HCT116 (cell line): ENCODE measurements at regions not wholly inside any gene's neighbourhood (a gene's known extent, or its start where the extent isn't known, plus 50 kb on each side); places are given as distances from the start of the nearest gene placed in this dataset.

Experiments used
- ATAC-seq: fragments of 200-7000 bp; cut with Tn5 transposase; 2 replicates; pipeline ENCODE4 v1.9.1; 2020; ENCODE audit warnings: mild to moderate bottlenecking, moderate library complexity
- BruUV-seq: library from RNA; stranded (reverse); fragments of 400-500 nt; replicated peaks from 2 replicates; lab custom pipeline; 2021; lab: Mats Ljungman, UMichigan
- CTCF ChIA-PET: fragments of 300-600 bp; sonication (Branson Sonifier 250); formaldehyde crosslinking; loops from one replicate; lab custom pipeline; 2021; ENCODE audit warnings: antibody characterized with exemption; lab: Charles Lee
- POLR2A ChIA-PET: fragments of 300-600, 350-600 bp; sonication (Branson Sonifier 250); formaldehyde crosslinking; loops from one replicate; lab custom pipeline; 2021; ENCODE audit warnings: antibody characterized with exemption; lab: Charles Lee
- RAD21 ChIA-PET, 2 experiments: fragments of 300-600 bp; sonication (Branson Sonifier 250); formaldehyde crosslinking; loops; one replicate each; lab custom pipeline; 2023; ENCODE audit warnings: low total read pairs in 2 of 2; ENCODE audit not compliant: uncharacterized antibody in 2 of 2, unreplicated experiment in 2 of 2, low non-redundant PET in 1 of 2; lab: Charles Lee
- DNase-seq: peaks from one replicate; pipeline ENCODE4 v3.0.0-alpha.2; 2010; ENCODE audit warnings: low read depth, low spot score
- H2AFZ ChIP-seq: fragments of 200-600 bp; shearing (Covaris generic), sonication (generic); 2 replicates; pipeline ENCODE4 v1.6.1; 2017; ENCODE audit warnings: low read depth, mixed run types, mixed read lengths, antibody characterized with exemption, low read length; ENCODE audit not compliant: poor library complexity, severe bottlenecking
- H3K27ac ChIP-seq: 2 replicates; pipeline ENCODE4 v1.5.1; 2012; ENCODE audit warnings: low read depth, low read length
- H3K27me3 ChIP-seq: fragments of 200-600 bp; sonication (generic); 2 replicates; pipeline ENCODE4 v1.6.1; 2016; ENCODE audit warnings: mixed run types, low read length, mixed read lengths; ENCODE audit not compliant: insufficient read depth
- H3K36me3 ChIP-seq, 2 experiments: fragments of 200-500 bp in 1 of 2; fragments of 200-600 bp in 1 of 2; sonication (Bioruptor generic) in 1 of 2; sonication (generic) in 1 of 2; 2 replicates each; pipeline versions ENCODE4 v1.5.1 to v1.6.1; 2014 to 2016; ENCODE audit warnings: low read length in 2 of 2, inconsistent platforms in 1 of 2, mixed read lengths in 1 of 2, mixed run types in 1 of 2; ENCODE audit not compliant: insufficient read depth in 2 of 2, control insufficient read depth in 1 of 2
- H3K4me1 ChIP-seq, 2 experiments: fragments of 200-600 bp in 1 of 2; sonication (generic) in 1 of 2; 2 replicates each; pipeline versions ENCODE4 v1.5.1 to v1.6.1; 2012 to 2017; ENCODE audit warnings: low read length in 2 of 2, inconsistent platforms in 1 of 2, mild to moderate bottlenecking in 1 of 2, mixed read lengths in 1 of 2, mixed run types in 1 of 2, moderate library complexity in 1 of 2; ENCODE audit not compliant: insufficient read depth in 2 of 2, control insufficient read depth in 1 of 2
- H3K4me2 ChIP-seq: fragments of 200-600 bp; sonication (generic); 2 replicates; pipeline ENCODE4 v1.6.1; 2017; ENCODE audit warnings: mixed run types, low read length, mixed read lengths
- H3K4me3 ChIP-seq, 2 experiments: fragments of 200-600 bp in 1 of 2; sonication (generic) in 1 of 2; replicated peaks in 1 of 2; 2 replicates each; pipeline ENCODE4 v1.5.1; 2011 to 2016; ENCODE audit warnings: low read length in 2 of 2, control low read depth in 1 of 2, low read depth in 1 of 2, mild to moderate bottlenecking in 1 of 2, mixed read lengths in 1 of 2, mixed run types in 1 of 2
- H3K79me2 ChIP-seq: fragments of 200-600 bp; sonication (generic); 2 replicates; pipeline ENCODE4 v1.6.1; 2017; ENCODE audit warnings: mild to moderate bottlenecking, mixed run types, low read length, moderate library complexity, mixed read lengths; ENCODE audit not compliant: insufficient read depth
- H3K9ac ChIP-seq: fragments of 200-600 bp; sonication (generic); 2 replicates; pipeline ENCODE4 v1.6.1; 2016; ENCODE audit warnings: low read length, mixed read lengths
- H3K9me2 ChIP-seq: fragments of 200-600 bp; sonication (generic), shearing (Covaris generic); 2 replicates; pipeline ENCODE4 v1.6.1; 2017; ENCODE audit warnings: mixed run types, mild to moderate bottlenecking, moderate library complexity; ENCODE audit not compliant: insufficient read depth
- H3K9me3 ChIP-seq, 2 experiments: fragments of 200-500 bp in 1 of 2; fragments of 200-600 bp in 1 of 2; sonication (Bioruptor generic) in 1 of 2; sonication (generic) in 1 of 2; 2 replicates each; pipeline ENCODE4 v1.6.1; 2014 to 2017; ENCODE audit warnings: low read length in 2 of 2, mixed read lengths in 2 of 2, inconsistent platforms in 1 of 2, low read depth in 1 of 2, mild to moderate bottlenecking in 1 of 2, mixed run types in 1 of 2, moderate library complexity in 1 of 2; ENCODE audit not compliant: control insufficient read depth in 1 of 2, insufficient read depth in 1 of 2
- H4K20me1 ChIP-seq: fragments of 200-600 bp; sonication (generic), shearing (Covaris generic); 2 replicates; pipeline ENCODE4 v1.6.1; 2017; ENCODE audit warnings: mixed run types, mild to moderate bottlenecking, moderate library complexity; ENCODE audit not compliant: insufficient read depth
- ATF3 ChIP-seq: IDR thresholded peaks from 2 replicates; pipeline ENCODE4 v1.6.1; 2012
- CTCF ChIP-seq, 3 experiments: fragments of 200-600 bp in 1 of 3; sonication (generic) in 1 of 3; IDR thresholded peaks in 2 of 3; conservative IDR thresholded peaks in 1 of 3; 2 replicates each; pipeline ENCODE4 v1.5.1; 2012 to 2017; ENCODE audit warnings: low read depth in 2 of 3, low read length in 2 of 3, antibody characterized with exemption in 1 of 3, borderline replicate concordance in 1 of 3, control low read depth in 1 of 3, mild to moderate bottlenecking in 1 of 3, mixed read lengths in 1 of 3, mixed run types in 1 of 3, moderate library complexity in 1 of 3; ENCODE audit not compliant: insufficient read depth in 1 of 3
- EGR1 ChIP-seq: IDR thresholded peaks from 2 replicates; pipeline ENCODE4 v1.6.1; 2012; ENCODE audit warnings: low read depth
- EZH2 ChIP-seq: fragments of 200-600 bp; sonication (generic); IDR thresholded peaks from 2 replicates; pipeline ENCODE4 v1.6.1; 2017; ENCODE audit warnings: antibody characterized with exemption, mixed run types
- EZH2phosphoT487 ChIP-seq: fragments of 200-600 bp; IDR thresholded peaks from 2 replicates; pipeline ENCODE4 v1.6.1; 2018; ENCODE audit warnings: antibody characterized with exemption, borderline replicate concordance
- FOSL1 ChIP-seq: IDR thresholded peaks from 2 replicates; pipeline ENCODE4 v1.6.1; 2012; ENCODE audit warnings: low read depth
- POLR2AphosphoS5 ChIP-seq: IDR thresholded peaks from 2 replicates; pipeline ENCODE4 v1.6.1; 2011; ENCODE audit warnings: mild to moderate bottlenecking, low read depth, low read length, moderate library complexity
- RAD21 ChIP-seq: IDR thresholded peaks from 2 replicates; pipeline ENCODE4 v1.6.1; 2012; ENCODE audit warnings: low read depth, mild to moderate bottlenecking
- SIN3A ChIP-seq: IDR thresholded peaks from 2 replicates; pipeline ENCODE4 v1.6.1; 2012; ENCODE audit warnings: low read depth
- SP1 ChIP-seq: IDR thresholded peaks from 2 replicates; pipeline ENCODE4 v1.6.1; 2012; ENCODE audit warnings: low read depth
- YY1 ChIP-seq: IDR thresholded peaks from 2 replicates; pipeline ENCODE4 v1.6.1; 2011; ENCODE audit warnings: low read length, low read depth, moderate library complexity, mild to moderate bottlenecking; ENCODE audit not compliant: insufficient replicate concordance; ENCODE audit errors: extremely low read depth
- intact Hi-C: fragments of 100-400 bp; cut with micrococcal nuclease; formaldehyde crosslinking; loops from 2 replicates; pipeline ENCODE4 v1.10.0; 2022
- TF ChIP-seq, protein P1 (sequence below): IDR thresholded peaks from 2 replicates; pipeline ENCODE4 v1.6.1; 2011; ENCODE audit warnings: mild to moderate bottlenecking, low read length, moderate library complexity; ENCODE audit not compliant: insufficient replicate concordance; ENCODE audit errors: extremely low read depth

DNA sequence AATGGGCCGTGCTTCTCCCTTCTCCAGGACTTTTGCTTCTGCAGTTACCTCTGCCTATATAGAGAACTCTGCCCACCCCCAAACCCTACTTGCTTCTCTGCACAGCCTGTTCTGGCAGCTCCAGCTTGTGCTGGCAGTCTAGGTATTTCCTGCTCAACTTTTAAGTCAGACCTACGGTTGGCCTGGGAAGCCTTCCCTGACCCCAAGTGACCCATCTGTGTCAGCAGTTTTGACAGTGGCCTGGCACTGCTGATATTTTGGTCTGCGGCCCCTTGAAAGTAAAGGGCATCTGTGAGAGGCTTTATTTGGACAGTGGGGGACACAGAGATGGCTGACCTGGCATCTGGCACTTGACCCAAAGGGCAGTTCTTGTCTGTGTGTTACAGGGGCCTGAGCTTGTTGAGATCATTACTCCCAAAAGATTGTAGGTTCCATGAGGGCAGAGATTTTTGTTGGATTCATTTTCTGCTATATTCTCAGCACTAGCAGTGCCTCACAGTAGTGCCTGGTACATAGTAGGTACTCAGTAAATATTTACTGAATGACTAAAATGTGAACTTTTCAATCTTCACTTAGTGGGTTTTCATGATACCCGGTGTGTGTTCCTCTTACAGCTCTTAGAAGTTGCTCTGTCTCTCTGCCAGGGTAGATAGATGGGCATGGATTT lies 55.2 kb upstream of the TRAK1 start:
- ChIA-PET CTCF (no interaction called here), POLR2A (interaction anchor here (2.3 kb wide), 1 partner anchor 11 kb away, joined by 6 read pairs; no protein-coding TSS in a partner anchor), RAD21 (interaction anchor here in 1 of 2 experiments (0.6 kb wide), 1 partner anchor 36 kb away, joined by 5 read pairs; no protein-coding TSS in a partner anchor)
- Histone ChIP-seq H3K4me1 (peaks cover 5 to 39% of the 10 kb centered on the region in 2 experiments; a peak in 3 of 4 replicates), H3K79me2 (peaks cover 65% of the 10 kb centered on the region), H3K9ac (no peak overlapping the region), H3K27me3 (no peaks in the 10 kb centered on the region), H4K20me1 (no peaks in the 10 kb centered on the region), H3K9me3 (no peaks in the 10 kb centered on the region), H3K27ac (no peak overlapping the region), H3K4me3 (no peak overlapping the region), H3K9me2 (no peaks in the 10 kb centered on the region), H2AFZ (no peak overlapping the region), H3K4me2 (no peak overlapping the region), H3K36me3 (no peaks in the 10 kb centered on the region)
- intact Hi-C loops: no loop called here
- ATAC-seq: no peak
- DNase-seq: no peak
- no peak for TF ChIP-seq EGR1
- BruUV-seq: no TSS peak

GRCh38 chr3:42035007-42035406 lies 56.1 kb upstream of the TRAK1 start:
- H3K9me2 ChIP-seq: no peaks in the 10 kb centered on the region
- no TSS peak for BruUV-seq
- no peak overlapping the region for H3K27ac ChIP-seq
- no peak overlapping the region for H3K4me3 ChIP-seq
- DNase-seq: no peak
- no peak overlapping the region for H3K4me2 ChIP-seq
- no peaks in the 10 kb centered on the region for H3K36me3 ChIP-seq
- no peaks in the 10 kb centered on the region for H3K27me3 ChIP-seq
- RAD21 ChIA-PET: no interaction called here
- no peaks in the 10 kb centered on the region for H3K9me3 ChIP-seq
- ATAC-seq: no peak
- H2AFZ ChIP-seq: no peak overlapping the region
- H3K9ac ChIP-seq: no peak overlapping the region
- POLR2A ChIA-PET: interaction anchor here (2.3 kb wide), 1 partner anchor 10 kb away, joined by 6 read pairs; no protein-coding TSS in a partner anchor
- peaks cover 5 to 39% of the 10 kb centered on the region in 2 experiments; a peak in 3 of 4 replicates for H3K4me1 ChIP-seq
- H3K79me2 ChIP-seq: peaks cover 56% of the 10 kb centered on the region
- H4K20me1 ChIP-seq: no peaks in the 10 kb centered on the region
- CTCF ChIA-PET: no interaction called here
- intact Hi-C loops: no loop called here
- TF ChIP-seq POLR2AphosphoS5: no peak
- no peak for TF ChIP-seq YY1
- no peak for TF ChIP-seq SIN3A
- TF ChIP-seq, protein P1, sequence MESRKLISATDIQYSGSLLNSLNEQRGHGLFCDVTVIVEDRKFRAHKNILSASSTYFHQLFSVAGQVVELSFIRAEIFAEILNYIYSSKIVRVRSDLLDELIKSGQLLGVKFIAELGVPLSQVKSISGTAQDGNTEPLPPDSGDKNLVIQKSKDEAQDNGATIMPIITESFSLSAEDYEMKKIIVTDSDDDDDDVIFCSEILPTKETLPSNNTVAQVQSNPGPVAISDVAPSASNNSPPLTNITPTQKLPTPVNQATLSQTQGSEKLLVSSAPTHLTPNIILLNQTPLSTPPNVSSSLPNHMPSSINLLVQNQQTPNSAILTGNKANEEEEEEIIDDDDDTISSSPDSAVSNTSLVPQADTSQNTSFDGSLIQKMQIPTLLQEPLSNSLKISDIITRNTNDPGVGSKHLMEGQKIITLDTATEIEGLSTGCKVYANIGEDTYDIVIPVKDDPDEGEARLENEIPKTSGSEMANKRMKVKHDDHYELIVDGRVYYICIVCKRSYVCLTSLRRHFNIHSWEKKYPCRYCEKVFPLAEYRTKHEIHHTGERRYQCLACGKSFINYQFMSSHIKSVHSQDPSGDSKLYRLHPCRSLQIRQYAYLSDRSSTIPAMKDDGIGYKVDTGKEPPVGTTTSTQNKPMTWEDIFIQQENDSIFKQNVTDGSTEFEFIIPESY: no peak
- TF ChIP-seq FOSL1: no peak
- no peak for TF ChIP-seq EZH2phosphoT487
- no peak for TF ChIP-seq ATF3
- TF ChIP-seq RAD21: no peak
- no peak for TF ChIP-seq EZH2
- TF ChIP-seq SP1: no peak
- no peak for TF ChIP-seq CTCF (IDR thresholded peaks at IDR 0.05 in 2 of 3, conservative IDR thresholded peaks at IDR 0.05 in 1 of 3; ENCODE audit: borderline replicate concordance in 1 of 3, insufficient read depth in 1 of 3, low read depth in 2 of 3, low read length in 2 of 3)
